NCI-H2107 treated with DMSO at 0.1 percent for 48 hours (cell line): ENCODE measurements at regions not wholly inside any gene's neighbourhood (a gene's known extent, or its start where the extent isn't known, plus 50 kb on each side); places are given as distances from the start of the nearest gene placed in this dataset.

Experiments used
- DNase-seq: peaks from one replicate; lab custom pipeline; 2025; ENCODE audit not compliant: unreplicated experiment; lab: John Stamatoyannopoulos, UW

DNA sequence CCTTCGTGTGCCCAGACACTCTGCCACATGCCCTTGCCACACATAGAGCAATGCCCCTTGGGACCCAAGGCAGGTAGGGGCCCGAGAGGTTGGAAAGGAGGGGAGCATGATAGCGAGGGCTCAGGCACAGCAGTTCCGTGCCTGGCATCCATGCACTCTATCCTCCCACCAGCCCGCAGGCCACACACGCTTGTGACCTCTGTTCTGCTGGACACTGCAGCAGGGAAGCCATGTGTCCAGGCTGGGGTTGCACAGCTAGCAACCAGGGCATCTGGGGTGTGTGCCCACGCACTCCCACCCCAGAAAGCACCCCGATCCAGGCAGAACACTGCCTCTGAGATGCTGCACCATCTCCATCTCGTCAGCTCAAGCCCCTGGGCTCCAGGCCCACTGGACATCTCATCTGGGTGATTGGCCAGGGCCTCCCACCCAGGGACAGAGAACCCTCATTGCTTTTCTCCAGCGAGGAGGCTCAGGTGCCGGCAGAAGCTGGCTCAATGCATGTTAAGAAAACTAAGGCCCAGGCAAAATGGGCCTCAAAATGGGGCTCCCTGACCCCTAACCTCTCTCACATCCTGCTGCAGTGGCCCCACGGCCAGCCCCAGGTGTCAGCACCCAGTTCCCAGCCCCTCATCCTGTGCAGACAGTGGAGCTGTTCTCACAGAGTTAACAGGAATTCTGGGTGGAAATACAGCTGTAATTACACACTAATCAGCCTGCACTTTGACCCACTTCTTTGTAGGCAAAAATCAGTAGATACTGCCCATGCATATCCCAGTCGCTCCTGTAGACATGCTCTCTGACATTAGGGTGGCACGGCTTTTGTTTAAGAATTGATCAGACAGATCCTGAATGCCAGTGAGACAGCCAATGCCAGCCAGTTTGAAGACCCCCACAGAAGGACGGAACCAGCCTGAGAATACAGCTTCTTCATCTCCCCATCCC is 173.9 kb upstream of the B3GAT1 start:
- DNase-seq: no peak

DNA sequence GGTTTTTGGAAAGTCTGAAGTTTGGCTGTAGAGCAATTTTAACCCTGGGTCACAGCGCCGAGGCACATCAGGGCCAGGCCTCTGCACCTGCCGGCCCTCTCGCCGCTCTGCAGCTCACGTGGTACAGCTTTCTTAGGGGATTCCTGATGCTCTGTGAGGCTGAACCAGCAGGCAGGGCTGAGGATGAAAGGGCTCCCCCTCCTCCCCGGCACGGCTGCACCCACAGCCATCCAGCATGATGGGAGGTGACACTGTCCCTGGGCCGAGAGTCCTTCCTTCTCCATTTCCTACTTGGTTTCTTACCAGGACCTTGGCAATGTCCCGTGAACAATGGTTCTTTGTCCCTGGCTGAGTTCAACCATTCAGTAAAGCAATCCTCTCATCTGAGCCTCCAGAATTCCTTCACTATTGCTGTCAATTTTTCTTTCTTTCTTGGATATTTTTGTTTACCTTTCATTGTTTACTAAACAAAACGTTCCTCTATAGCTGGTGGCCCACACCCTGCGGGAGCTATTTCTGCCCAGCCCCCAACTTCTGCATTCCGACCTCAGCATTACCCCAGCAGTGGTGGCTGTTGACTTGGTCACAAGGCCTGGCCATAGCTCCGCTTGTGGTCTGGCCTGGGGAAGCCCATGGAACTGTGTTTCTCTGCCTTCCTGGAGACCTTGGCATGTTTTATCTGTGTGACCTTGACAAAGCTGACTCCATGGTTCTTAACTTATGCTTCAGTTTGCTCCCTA is 172.8 kb upstream of the B3GAT1 start:
- DNase-seq: no peak

DNA sequence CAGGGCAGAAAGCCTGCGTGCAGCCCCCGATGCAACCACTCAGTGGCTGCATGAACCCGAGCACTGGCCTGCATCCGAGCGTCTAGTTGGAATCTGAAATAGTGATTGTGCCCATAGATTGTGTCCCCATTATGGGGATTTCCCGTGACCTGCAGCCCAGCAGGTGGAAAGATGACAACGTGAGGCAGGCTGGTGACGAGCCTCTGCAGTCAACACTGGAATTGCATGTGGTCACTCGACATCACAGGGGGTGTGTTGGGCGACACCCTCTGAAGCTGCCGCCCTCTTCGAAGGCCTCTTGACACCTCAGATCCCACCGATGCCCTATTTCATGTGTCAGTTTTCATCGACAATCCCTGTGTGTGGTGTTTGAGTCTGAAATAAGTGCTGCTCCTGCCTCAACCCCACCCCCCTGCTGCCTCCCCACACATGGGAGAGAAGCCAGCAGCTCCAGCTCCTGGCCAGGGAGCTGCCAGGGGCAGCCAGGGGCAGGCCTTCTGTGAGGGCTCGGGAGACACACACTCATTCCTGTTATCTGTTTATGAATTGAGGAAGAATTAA is 172.0 kb upstream of the B3GAT1 start:
- DNase-seq: no peak

DNA sequence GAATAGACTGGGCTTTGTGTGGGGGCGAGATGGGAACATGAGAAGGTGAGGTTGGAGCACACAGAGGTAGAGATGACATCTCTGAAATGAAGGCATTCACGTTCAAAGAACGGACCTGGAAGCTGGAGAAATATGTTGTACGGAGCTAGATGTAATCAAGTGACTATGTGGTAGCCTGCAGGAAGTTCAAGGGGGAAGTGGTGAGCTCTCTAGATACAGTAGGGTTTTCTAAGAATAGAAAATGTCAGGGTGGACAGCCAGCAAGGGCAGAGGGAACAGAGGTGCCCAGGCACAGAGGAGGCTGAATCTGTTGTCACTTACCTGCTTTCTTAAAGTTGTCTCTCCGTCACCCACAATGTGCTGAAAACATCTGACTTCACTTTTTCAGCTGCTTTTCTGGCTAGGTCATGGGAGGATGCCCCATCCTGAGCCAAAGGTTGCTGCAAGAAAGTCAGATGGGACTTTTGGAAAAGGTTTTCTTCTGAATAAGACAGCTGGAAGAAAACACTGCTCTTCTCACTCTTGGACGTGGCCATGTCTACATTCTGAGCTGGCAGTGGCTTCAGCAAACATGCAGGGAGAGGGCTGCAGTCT is 171.5 kb upstream of the B3GAT1 start:
- no peak for DNase-seq

DNA sequence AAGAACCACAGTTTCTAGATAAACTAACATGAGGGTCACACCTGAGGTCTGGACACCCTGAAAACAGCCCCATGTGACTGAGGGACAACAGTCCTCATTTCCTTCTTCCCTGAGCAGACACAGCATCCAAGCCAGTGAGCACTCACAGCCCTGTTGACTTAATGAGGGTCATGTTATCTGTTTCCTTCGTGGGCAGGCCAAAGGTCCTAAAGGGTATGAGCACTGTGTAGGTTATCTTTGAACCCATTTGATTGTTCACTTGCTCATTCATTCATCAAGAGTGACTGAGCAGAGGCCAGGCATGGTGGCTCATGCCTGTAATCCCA is 170.7 kb upstream of the B3GAT1 start:
- no peak for DNase-seq

DNA sequence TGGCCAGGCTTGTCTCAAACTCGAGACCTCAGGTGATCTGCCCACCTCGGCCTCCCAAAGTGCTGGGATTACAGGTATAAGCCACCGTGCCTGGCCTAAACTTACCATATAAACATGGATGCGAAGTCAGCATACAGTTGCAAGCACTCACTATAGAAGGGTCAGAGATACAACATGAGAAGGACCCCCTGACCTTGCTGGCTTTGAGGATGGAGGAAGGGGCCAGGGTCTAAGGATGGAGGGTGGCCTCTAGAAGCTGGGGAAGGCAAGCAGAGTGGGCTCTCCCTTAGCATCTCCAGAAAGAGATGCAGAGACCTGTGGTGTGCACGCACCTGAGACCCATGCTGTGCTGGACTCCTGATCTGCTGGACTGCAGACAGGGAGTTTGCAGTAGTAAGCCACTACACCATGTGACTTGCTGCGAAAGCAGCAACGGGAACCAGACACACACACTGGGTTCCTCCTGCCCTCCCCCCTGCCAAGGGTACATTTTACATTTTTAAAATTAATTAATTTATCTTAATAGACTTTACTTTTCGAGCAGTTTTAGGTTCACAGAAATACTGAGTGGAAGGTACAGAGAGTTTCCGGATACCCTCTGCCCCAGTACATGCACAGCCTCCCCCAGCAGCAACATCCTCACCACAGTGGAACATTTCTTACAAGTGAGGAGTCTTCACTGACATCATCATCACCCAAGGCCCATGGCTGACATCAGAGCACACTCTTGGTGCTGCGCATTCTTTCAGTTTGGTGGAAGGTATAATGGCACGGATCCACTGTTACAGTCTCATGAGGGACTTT is 170.1 kb upstream of the B3GAT1 start:
- DNase-seq: no peak

DNA sequence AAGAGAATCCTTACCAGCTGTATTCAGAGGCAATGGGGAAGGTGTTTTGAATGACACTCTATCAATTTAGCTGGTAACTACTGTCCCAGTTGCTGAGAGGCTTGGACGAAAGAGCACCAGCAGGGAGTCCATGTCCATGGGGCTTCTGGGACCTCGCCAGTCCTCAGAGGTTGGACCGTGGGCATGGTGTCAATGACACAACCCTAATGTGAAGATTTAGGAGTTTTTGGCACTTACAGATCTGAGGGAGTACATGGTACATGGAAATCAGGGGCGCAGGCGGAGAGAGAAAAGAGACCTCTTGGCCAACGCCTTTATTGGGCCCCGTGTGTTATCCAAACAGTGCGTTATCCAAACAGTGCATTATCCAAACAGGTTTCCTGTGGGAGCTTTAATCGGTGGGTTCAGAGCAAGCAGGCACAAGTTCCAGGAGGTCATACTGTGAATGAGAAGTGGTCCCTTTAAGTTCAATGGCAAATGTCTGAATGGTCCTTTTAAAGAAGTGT is 169.1 kb upstream of the B3GAT1 start:
- no peak for DNase-seq

DNA sequence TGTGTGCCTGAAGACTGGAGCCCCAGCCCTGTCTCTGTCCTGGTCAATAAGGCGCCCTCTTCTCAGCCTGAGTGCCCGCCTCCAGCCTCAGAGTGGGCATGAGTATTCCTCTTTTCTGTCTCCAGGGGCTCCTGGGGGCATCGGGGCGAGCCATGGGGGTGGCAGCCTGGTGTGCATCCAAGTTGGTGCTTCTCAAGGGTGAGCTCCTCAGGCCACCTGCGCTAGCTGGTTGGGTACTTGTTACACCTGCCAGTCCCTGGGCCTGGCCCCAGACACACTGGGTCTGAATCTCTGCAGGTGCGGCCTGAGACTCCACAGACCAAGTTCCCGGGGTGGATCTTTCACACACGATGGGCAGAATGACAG is 168.6 kb upstream of the B3GAT1 start:
- DNase-seq: no peak

DNA sequence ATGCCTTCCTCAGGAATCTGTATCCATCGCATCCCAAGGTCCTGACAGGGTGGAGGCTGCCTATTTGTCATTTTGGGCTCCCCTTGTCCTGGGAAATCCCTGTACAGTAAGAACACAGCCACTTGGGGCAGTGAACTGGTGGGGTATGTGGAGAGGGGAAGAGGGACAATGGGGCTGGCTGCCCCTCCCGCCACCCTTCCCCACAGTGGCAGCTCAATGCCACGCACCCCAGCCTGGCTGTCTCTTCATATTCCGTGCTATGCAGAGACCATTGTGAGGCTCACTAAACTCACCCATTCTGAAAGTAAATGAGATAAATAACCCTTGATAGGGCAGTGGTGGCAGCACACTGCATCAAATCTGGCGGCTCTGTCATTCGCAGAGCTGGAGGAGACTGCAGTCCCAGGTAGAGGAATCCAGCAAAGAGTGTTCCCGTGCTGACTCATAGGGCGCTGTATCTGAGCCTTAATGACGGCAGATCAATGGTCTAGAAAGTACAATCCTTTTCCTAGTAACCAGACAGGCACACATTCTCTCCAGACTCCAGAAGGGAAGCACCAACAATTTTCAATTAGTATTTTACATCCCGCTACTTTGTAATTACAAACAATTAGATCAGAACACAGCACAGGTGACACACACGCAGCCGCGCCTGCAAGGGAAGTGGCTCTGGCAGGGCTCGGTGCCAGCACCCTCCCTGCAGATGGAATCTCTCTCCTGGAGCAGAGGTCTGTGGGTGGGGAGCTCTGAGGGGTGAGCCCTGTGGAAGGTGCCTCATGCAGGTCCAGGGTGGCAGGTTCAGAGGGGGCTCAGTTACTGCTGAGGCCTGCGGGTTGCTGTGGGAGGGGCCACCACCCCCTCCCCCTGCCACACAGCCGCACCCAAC is 167.9 kb upstream of the B3GAT1 start:
- peak; percentile 27 for DNase-seq

DNA sequence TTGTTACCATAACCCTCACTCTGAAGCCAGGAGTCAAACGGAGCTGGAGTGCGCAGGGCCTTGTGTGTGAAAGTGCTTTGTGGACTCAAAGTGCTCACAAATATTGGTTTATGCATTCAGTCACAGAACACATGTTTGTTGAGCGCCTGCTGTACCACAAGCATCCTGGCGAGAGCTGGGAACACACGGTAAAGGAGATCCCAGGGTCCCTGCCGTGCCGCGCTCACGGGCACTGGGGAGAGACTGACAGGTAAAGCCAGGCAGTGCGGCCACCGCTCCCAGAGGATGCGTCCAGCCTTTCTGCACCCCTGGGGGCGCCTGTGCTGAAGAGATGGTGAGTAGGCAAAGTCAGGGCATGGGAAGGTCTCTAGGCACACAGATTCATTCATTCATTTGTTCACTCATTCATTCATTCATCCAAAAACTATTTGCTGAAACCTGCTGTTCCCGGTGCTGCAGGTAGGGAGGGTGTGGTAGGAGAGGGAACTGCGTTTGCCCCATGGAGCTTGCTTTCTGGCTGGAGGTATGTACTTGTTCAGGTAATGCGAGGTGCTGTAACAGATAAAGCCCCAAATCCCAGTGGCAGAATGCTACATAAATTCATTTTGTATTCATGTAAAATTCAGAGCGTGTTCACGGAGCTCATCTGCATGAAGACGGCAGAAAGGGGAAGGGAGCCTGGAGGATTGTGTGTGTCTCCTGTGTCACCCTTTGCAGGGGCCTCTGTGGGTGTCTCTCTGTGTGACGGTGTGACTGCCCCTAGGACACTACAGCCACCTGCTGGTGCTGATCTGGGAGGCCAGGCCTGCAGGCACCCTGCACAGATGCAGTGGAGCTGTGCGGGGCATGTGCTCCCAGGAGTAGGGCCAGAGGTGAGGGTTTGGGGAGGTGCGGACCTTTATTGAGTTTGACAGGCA is 167.0 kb upstream of the B3GAT1 start:
- DNase-seq: peak; percentile 7

DNA sequence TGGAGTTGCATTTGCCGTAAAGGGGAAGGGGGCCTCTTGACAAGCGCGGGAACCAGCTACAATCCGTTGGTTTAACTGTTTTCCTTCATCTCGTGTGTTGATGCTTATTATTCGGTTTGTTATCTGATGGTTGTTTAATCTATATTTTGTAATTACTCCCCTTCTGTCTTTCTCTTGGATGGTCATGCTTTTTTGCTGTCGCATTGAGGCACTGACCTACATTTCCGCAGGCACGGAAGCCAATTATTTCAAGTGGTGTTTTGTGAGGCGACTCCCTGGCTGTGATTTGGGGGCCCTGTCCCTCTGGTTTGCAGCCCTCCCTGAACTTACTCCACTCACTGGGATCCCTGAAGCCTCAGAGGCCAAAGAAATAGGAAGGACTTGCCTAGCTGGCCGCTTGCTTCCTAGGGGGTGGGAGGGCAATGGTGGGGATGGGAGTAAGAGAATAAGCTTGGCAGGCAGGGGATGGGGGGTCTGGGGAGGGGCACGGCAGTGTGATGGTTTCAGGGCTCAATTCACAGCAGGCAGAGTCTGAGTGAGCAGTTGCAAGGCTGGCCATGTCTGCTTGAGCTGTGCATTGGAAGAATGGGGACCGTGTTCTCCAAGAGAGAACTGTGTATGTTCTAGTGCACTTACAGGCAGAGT is 165.8 kb upstream of the B3GAT1 start:
- DNase-seq: no peak

DNA sequence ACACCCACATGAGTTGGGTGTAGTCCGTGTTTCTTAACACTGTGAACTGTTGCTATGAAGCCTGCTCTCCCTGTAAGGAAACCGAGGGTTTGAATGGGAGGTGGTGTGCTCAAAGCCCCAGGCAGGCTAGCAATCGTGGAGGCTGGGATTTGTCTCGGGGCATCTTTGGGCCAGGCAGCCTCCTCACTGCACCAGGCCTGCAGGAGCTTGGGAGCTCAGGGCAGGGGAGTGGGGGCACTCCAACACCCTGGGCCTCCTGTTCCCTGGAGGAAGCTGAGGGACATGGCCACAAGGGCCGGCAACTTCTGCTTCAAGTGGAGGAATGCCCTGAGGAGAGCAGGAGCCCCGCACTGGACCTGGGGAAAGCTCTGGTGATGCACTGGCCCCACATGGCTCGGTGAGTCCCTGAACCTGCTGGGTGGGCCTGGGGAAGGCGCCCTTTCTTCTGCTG is 164.7 kb upstream of the B3GAT1 start:
- DNase-seq: no peak

DNA sequence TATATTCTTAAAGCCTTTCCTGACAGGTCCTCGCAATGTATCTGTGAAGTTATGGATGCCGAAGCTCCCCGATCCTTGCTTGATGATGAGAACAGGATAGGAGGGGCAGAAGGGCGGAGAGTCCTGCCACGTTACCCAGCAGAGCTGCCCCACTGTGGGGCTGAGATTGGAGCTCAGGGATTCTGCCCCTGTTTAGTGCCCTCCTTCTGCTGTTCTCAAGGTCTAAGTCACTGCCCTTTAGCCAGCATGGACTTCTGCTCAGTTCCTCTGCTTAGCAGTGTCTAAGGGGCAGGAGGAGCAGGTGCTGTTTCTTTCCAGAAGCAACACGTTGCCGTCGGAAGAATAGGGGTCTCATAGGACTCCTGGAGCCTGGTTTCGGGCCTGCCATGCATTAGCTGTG is 164.2 kb upstream of the B3GAT1 start:
- DNase-seq: no peak

DNA sequence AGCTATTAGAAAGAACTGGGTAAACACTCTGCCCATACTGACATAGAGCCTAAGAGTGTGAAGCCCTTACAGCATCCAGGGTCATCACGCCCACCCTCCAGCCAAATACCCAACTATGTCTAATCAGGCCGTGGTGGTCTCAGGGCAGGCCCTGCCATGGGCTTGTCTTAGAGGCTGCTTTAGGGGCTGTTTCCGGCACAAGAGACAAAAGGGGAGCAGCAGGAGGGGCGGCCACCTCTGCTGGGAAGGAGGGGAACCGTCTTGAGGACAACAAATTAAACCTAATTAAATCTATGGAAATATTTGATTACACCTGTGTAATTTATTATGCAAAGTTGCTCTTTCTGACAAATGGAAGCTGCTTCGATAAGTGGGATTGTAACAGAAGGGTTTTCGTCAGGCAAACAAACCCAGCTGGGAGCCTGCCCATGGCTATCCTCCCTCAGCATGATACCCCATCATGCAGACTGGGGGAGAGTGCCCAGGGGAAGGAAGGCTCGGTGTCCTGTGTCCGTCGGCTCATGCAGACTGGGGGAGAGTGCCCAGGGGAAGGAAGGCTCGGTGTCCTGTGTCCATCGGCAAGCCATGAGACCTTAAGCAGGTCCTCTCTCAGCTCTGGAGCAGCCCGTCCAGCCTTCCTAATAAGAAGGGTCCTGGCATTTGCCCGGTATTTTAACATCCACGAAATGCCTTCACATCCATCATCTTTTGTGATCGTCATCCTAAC is 163.6 kb upstream of the B3GAT1 start:
- DNase-seq: no peak

DNA sequence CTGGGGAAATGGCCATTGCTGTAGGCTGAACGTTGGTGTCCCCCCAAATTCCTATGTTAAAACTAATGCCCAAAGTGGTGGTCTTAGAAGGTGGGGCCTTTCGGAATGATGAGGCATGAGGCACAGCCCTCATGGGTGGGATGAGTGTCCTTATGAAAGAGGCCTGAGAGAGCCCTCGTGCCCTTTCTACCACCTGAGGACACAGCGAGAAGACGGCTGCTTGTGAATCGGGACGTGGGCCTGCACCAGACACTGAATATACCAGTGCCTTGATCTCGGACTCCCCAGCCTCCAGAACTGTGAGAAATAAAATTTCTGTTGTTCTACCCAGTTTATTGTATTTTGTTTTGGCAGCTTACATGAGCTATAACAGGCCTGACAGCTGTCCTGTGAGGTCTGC is 162.9 kb upstream of the B3GAT1 start:
- DNase-seq: no peak

DNA sequence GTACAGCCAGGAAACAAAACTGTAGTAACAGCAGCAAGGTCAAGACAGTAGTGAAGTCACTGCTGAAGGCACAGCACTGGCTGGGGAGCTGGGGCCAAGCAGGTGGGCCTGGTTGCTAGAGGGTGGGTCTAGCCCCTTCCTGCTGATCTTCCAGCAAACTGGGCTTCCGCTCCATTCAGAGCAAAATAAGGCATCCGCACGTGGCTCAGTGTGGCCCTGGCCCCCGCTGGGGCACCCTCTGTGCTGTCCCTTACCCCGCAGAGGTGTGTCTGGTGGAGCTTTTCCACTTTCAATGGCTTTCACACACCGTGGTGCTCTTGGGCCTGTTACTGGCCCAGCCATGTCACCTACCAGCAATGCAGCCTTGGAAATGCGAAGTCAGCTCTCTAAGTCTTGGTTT is 162.4 kb upstream of the B3GAT1 start:
- DNase-seq: no peak

DNA sequence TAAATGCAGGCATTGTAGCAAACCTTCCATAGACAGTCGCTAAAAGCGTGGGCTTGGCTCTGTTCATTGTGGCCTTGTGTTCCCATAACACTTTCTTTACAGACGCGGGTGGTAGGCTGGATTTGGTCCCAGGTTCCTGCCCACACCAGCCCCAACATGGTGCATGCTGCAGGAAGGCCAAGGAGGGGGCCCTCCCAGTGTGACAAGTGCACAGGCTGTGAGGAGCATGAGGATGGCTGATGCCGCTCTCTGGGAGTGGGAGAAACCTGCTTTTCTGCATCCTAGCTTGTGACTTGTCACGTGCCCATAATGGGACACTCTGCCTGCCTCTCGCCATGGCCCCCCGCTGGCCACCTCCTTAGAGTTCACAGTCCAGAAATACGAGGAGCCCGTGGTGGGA is 161.8 kb upstream of the B3GAT1 start:
- DNase-seq: no peak
